IPS-20b (cell line): ENCODE measurements at regions not wholly inside any gene's neighbourhood (a gene's known extent, or its start where the extent isn't known, plus 50 kb on each side); places are given as distances from the start of the nearest gene placed in this dataset.
"Not testable (repeated sequence)": the region's sequence is repeated elsewhere in the genome, so short reads cannot be mapped to it uniquely, and the experiment has no call there.

ENCODE experiments used
- H3K27ac ChIP-seq: one replicate; pipeline ENCODE4 v1.5.1; 2013; ENCODE audit warnings: low read length
- H3K27me3 ChIP-seq: 2 replicates; pipeline ENCODE4 v1.6.1; 2013; ENCODE audit warnings: mild to moderate bottlenecking, low read length, inconsistent platforms; ENCODE audit not compliant: insufficient read depth
- H3K36me3 ChIP-seq: 2 replicates; pipeline ENCODE4 v1.6.1; 2013; ENCODE audit warnings: low read depth, mild to moderate bottlenecking, inconsistent platforms, low read length, moderate library complexity; ENCODE audit not compliant: insufficient read depth
- H3K4me1 ChIP-seq: 2 replicates; pipeline ENCODE4 v1.6.1; 2013; ENCODE audit warnings: mild to moderate bottlenecking, control low read depth, inconsistent platforms, low read length, moderate library complexity; ENCODE audit not compliant: insufficient read depth
- H3K4me3 ChIP-seq: 2 replicates; pipeline ENCODE4 v1.5.1; 2013; ENCODE audit warnings: mild to moderate bottlenecking, low read length, inconsistent platforms
- H3K9ac ChIP-seq: 2 replicates; pipeline ENCODE4 v1.6.1; 2013; ENCODE audit warnings: low read depth, mild to moderate bottlenecking, inconsistent platforms, low read length, moderate library complexity
- H3K9me3 ChIP-seq: 2 replicates; pipeline ENCODE4 v1.6.1; 2013; ENCODE audit warnings: mild to moderate bottlenecking, low read depth, low read length, inconsistent platforms; ENCODE audit not compliant: insufficient read depth

DNA sequence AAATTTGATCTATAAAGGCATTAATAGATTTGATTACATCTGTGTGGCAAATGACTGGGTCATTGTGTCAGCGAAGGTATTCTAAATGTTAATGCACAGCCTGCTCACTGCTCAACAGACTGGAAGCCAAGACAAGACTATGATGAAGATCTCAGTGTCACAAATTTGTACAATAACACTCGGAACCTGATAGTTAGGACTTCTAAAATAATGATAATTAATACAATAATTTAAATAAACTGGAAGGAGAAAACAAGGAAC lies 217.4 kb downstream of the CENPC start:
- no peak overlapping the region for H3K4me3 ChIP-seq
- no peak overlapping the region for H3K27ac ChIP-seq
- peaks cover 4% of the 10 kb centered on the region; the same call in 1 of the 2 replicates for H3K9me3 ChIP-seq
- peaks cover 4% of the 10 kb centered on the region; the same call in 1 of the 2 replicates for H3K4me1 ChIP-seq
- H3K27me3 ChIP-seq = no peaks in the 10 kb centered on the region
- no peaks in the 10 kb centered on the region for H3K36me3 ChIP-seq
- no peak overlapping the region for H3K9ac ChIP-seq

DNA sequence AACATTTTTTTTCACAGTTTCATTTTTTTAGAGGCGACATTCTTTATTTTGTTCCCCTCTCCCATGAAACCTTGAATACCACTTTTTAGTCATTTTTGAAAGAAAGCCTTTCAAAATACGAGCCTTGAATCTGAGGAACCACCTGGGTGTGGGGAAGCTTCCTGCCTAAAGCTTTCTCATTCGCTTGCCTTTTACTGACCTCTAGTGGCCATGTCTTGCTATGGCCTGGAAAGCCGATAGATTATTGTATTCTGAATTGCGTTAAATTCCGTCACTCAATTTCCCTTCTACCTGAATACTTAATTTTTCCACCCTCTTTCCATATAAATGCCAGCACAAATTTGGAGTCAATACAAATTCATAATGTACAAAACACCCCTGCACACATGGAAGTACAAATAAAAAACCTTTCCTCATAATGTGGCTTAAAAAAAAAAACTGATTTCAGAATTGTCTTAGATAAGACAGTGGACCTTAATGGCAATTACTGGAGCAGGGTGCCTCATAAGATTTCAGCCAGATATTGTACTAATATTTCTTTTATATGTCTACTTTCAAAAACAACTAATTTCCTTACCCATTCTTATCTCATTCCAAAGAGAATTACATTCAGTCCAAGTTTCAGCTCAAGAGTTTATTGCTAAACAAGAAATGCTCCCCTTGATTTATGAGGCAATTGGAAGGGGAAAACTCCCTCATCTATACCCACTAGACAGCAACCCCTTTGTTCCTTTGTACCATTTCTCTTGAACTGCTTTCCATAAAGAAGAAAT lies 217.9 kb downstream of the CENPC start:
- Histone ChIP-seq H3K27me3 (no peaks in the 10 kb centered on the region), H3K9me3 (peaks cover 9% of the 10 kb centered on the region; the same call in 1 of the 2 replicates), H3K4me3 (no peak overlapping the region), H3K27ac (no peak overlapping the region), H3K36me3 (no peaks in the 10 kb centered on the region), H3K9ac (no peak overlapping the region), H3K4me1 (peaks cover 4% of the 10 kb centered on the region; the same call in 1 of the 2 replicates)

DNA sequence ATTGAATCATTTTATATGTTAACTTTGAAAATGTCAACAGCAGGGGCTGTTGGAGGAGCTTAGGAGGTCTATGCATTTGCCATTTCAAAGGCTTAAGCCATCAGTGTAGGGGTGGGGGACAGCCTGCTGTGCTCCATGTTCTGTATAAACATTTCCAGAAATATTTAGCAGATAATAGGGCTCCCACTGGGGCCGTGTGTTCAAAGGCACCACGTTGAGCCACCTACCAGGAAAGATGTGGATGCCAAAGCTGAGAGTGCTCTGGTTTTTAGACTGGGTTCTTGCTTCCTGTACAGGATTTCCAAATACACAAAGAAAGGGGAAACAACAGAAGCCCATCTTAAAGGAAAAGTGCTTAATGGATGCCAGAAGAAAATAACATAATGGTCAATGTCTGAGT lies 219.5 kb downstream of the CENPC start:
- no peaks in the 10 kb centered on the region for H3K36me3 ChIP-seq
- no peak overlapping the region for H3K27ac ChIP-seq
- peaks cover 4% of the 10 kb centered on the region; the same call in 1 of the 2 replicates for H3K4me1 ChIP-seq
- no peak overlapping the region for H3K9ac ChIP-seq
- H3K4me3 ChIP-seq = no peak overlapping the region
- no peaks in the 10 kb centered on the region for H3K27me3 ChIP-seq
- H3K9me3 ChIP-seq = peaks cover 15% of the 10 kb centered on the region

DNA sequence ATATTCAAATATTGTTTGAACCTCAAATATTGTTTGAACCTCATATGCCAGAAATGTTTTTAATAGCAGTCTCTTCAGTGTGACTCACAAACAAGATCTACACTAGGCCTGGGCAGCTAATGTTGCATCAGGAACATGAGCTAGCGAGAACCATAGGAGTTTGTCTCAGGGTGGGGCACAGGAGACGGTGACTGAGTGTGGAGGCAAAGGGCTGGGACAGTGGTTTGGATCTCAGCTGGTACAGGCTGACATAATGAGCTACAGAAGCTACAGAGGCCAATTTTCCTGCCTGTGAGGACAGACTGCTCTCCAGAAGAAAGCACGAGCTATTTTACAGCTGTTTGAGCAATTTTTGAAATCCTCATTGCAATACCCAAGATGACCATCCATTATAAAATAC lies 224.7 kb downstream of the CENPC start:
- H3K4me1 ChIP-seq = no peaks in the 10 kb centered on the region; the same call in 1 of the 2 replicates
- no peaks in the 10 kb centered on the region for H3K27me3 ChIP-seq
- H3K9me3 ChIP-seq = peaks cover 15% of the 10 kb centered on the region
- no peaks in the 10 kb centered on the region for H3K36me3 ChIP-seq
- H3K4me3 ChIP-seq = no peak overlapping the region
- H3K9ac ChIP-seq = no peak overlapping the region
- H3K27ac ChIP-seq = no peak overlapping the region

DNA sequence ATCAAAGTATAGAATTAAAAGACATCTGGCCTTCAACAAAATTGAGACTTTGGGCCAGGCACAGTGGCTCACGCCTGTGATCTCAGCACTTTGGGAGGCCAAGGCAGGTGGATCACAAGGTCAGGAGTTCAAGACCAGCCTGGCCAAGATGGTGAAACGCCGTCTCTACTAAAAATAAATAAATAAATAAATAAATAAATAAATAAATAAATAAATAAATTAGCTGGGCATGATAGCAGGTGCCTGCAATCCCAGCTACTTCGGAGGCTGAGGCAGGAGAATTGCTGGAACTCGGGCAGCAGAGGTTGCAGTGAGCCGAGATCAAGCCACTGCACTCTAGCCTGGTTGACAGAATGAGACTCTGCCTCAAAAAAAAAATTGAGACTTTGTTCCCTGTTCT lies 225.7 kb downstream of the CENPC start:
- H3K9me3 ChIP-seq = peaks cover 15% of the 10 kb centered on the region
- not testable (repeated sequence) for H3K27ac ChIP-seq, H3K9ac ChIP-seq, H3K4me3 ChIP-seq, H3K36me3 ChIP-seq, H3K27me3 ChIP-seq, H3K4me1 ChIP-seq

DNA sequence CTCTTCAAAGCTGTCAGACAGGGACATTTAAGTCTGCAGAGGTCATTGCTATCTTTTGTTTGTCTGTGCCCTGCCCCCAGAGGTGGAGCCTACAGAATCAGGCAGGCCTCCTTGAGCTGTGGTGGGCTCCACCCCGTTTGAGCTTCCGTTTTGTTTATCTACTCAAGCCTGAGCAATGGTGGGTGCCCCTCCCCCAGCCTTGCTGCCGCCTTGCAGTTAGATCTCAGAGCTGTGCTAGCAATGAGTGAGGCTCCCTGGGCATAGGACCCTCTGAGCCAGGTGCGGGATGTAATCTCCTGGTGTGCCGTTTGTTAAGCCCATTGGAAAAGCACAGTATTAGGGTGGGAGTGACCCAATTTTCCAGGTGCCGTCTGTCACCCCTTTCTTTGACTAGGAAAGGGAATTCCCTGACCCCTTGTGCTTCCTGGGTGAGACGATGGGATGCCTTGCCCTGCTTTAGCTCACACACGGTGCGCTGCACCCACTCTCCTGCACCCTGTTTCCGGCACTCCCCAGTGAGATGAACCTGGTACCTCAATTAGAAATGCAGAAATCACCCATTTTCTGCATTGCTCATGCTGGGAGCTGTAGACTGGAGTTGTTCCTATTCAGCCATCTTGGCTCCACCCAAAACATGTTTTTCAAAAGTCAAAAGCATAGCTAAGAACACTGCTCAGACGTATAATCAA lies 244.7 kb downstream of the CENPC start:
- H3K36me3 ChIP-seq, H3K4me3 ChIP-seq, H3K27me3 ChIP-seq, H3K4me1 ChIP-seq, H3K9me3 ChIP-seq, H3K27ac ChIP-seq, H3K9ac ChIP-seq: not testable (repeated sequence)

DNA sequence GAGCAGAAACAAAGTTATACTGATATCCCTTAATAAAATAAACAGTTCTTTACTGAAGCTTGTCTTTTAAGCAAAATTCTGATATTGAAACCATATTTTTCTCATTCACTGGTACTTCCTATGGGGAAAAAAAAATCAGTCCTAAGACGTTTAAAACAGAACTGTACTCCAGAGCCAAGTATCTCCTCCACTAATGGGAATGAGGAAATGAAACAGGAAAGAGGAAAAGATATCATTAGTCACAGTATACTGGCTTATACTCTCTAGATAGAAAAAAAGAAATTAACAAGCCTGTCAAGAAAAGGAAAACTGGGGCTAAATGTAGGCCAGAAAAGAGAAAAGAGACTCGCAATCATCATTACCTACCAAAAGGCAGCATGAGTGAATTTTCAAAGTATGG lies 252.7 kb downstream of the CENPC start:
- H3K9ac ChIP-seq = no peak overlapping the region
- H3K27ac ChIP-seq = no peak overlapping the region
- H3K36me3 ChIP-seq = no peaks in the 10 kb centered on the region
- no peak overlapping the region for H3K4me3 ChIP-seq
- H3K27me3 ChIP-seq = no peaks in the 10 kb centered on the region
- H3K9me3 ChIP-seq = no peaks in the 10 kb centered on the region
- peaks cover 8% of the 10 kb centered on the region; the same call in 1 of the 2 replicates for H3K4me1 ChIP-seq

DNA sequence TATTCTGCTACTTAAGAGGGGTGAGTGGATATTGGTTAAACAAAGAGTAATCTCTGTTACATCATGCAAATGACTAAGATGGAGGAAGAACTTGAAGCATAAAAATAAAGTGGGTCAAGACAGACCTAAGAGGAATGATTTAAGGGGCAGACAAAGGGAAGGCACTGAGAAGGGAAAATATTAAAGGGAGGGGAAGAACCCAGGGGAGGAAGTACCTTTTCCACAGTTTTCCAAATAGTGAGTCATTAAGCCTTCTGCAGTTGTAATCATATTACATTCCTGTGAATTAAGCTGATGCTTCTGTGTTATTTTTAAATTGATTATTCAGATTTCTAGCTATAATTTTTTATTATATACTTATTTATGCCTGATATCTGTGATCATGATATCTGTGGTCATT lies 253.3 kb downstream of the CENPC start:
- Histone ChIP-seq H3K27me3 (no peaks in the 10 kb centered on the region), H3K27ac (no peak overlapping the region)

DNA sequence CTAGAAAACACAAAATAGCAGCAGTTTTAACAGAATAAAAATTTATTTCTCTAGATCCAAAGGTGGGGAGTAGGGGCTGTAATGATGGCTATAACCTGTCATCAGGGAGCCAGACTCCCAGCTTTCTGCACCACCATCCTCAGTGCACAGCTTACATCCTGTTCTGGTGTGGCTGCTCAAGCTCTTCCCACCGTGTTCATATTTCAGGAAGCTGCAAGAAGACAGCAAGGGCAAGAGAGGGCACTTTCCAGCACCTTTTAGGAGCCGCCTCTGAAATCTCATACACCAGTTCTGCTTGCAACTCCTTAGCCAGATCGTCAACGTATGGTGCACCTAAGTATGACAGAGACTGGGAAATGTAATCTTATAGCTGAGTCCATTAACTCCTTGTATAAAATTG lies 253.7 kb downstream of the CENPC start:
- H3K4me3 ChIP-seq = no peak overlapping the region
- no peaks in the 10 kb centered on the region for H3K27me3 ChIP-seq
- peaks cover 8% of the 10 kb centered on the region; the same call in 1 of the 2 replicates for H3K4me1 ChIP-seq

More for the DNA sequence above, 253.3 kb downstream of the CENPC start:
- H3K36me3 ChIP-seq = no peaks in the 10 kb centered on the region
- peaks cover 8% of the 10 kb centered on the region; the same call in 1 of the 2 replicates for H3K4me1 ChIP-seq
- no peak overlapping the region for H3K4me3 ChIP-seq
- H3K9me3 ChIP-seq = no peaks in the 10 kb centered on the region
- H3K9ac ChIP-seq = no peak overlapping the region

DNA sequence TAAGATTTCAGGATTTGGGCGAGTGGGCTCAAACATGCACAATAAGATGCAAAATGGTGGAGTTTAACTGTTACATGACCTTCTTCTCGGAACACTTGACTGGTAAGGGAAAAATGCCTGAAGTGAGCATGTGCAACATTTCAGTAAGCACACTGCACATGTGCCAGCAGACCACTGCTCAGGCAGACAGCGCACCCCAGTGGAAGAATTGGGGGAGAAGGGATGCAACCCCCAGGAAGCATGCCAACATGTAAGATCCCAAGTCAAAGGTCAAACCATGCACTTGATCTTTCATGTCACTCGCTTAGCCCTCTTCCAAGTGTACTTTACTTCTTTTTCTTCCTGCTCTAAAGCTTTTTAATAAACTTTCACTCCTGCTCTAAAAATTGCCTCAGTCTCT lies 256.3 kb downstream of the CENPC start:
- Histone ChIP-seq H3K27me3 (no peaks in the 10 kb centered on the region), H3K9ac (no peak overlapping the region), H3K4me3 (no peak overlapping the region), H3K27ac (no peak overlapping the region), H3K9me3 (no peaks in the 10 kb centered on the region), H3K4me1 (peaks cover 8% of the 10 kb centered on the region; the same call in 1 of the 2 replicates), H3K36me3 (no peaks in the 10 kb centered on the region)

More for the DNA sequence above, 253.7 kb downstream of the CENPC start:
- no peaks in the 10 kb centered on the region for H3K9me3 ChIP-seq
- no peak overlapping the region for H3K9ac ChIP-seq
- H3K36me3 ChIP-seq = no peaks in the 10 kb centered on the region
- no peak overlapping the region for H3K27ac ChIP-seq

DNA sequence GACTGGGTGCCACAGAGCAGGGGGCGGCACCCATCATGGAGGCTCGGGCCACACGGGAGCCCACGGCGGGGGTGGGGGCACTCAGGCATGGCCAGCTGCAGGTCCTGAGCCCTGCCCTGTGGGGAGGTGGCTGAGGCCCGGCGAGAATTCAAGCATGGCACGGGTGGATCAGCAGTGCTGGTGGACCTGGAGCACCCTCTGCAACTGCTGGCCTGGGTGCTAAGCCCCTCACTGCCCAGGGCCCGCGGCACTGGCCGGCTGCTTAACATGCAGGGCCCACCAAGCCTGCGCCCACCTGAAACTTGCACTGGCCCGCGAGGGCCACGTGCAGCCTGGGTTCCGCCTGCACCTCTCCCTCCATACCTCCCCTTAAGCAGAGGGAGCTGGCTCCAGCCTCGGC lies 258.6 kb downstream of the CENPC start:
- Histone ChIP-seq H3K4me1 (peaks cover 8% of the 10 kb centered on the region; the same call in 1 of the 2 replicates), H3K27me3 (no peaks in the 10 kb centered on the region), H3K27ac (no peak overlapping the region), H3K36me3 (no peaks in the 10 kb centered on the region), H3K9ac (no peak overlapping the region), H3K9me3 (no peaks in the 10 kb centered on the region), H3K4me3 (no peak overlapping the region)

DNA sequence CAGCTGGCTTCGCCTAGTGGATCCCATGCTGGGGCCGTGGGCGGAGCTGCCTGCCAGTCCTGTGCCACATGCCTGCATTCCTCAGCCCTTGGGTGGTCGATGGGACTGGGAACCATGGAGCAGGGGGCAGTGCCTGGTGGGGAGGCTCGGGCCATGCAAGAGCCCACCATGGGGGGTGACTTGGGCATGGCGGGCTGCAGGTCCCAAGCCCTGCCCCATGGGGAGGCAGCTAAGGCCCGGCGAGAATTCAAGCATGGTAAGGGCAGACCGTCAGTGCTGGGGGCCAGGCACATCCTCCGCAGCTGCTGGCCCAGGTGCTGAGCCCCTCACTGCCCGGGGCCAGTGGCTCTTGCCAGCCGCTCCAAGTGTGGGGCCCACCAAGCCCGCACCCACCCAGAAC lies 262.6 kb downstream of the CENPC start:
- no peak overlapping the region for H3K27ac ChIP-seq
- no peak overlapping the region for H3K4me3 ChIP-seq
- H3K9me3 ChIP-seq = no peaks in the 10 kb centered on the region
- no peaks in the 10 kb centered on the region for H3K4me1 ChIP-seq
- no peaks in the 10 kb centered on the region for H3K36me3 ChIP-seq
- H3K9ac ChIP-seq = no peak overlapping the region
- no peaks in the 10 kb centered on the region for H3K27me3 ChIP-seq
